GM18870 (cell line): ENCODE measurements at regions not wholly inside any gene's neighbourhood (a gene's known extent, or its start where the extent isn't known, plus 50 kb on each side); places are given as distances from the start of the nearest gene placed in this dataset.

Experiments
- ATAC-seq: cut with Tn5 transposase; IDR thresholded peaks from one replicate; pipeline ENCODE4 v1.9.1; 2021; ENCODE audit warnings: moderate library complexity; ENCODE audit not compliant: unreplicated experiment

- no peak for ATAC-seq
Observed at GRCh38 chr1:68551459-68551858, 54.6 kb upstream of the DEPDC1 start.

DNA sequence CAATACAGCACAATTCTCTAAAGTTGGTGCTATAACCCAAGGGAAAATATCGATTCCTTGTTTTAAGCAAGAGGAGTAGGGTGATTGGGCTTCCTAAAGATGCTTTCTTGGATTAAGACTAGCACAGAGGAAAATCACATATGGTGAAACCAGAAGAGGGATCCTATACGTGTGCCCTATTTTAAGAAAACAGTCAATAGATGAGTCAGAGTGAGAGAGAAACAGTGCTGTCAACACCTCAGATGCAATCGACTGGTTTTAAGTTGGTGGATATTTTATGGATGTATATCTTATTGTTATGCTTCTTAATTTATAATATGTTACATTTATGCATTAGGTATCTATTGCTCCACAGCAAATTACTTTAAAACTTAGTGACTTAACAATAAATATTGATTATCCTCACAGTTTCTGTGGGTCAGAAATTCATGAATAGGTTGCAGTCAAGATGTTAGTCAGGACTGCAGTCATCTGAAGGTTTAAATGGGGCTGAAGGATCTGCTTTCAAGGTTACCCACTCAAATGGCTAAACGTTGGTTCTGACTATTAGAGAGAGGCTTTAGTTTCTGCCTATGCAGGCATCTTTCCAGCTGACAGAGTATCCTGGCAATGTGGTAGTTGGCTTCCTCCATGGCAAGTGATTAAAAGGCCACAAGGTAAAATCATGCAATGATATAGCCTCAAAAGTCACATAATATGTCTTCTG, 61.6 kb upstream of the DEPDC1 start:
- peak; percentile 73 for ATAC-seq

- no peak for ATAC-seq
Observed at GRCh38 chr1:68565923-68566322, 69.0 kb upstream of the DEPDC1 start.

DNA sequence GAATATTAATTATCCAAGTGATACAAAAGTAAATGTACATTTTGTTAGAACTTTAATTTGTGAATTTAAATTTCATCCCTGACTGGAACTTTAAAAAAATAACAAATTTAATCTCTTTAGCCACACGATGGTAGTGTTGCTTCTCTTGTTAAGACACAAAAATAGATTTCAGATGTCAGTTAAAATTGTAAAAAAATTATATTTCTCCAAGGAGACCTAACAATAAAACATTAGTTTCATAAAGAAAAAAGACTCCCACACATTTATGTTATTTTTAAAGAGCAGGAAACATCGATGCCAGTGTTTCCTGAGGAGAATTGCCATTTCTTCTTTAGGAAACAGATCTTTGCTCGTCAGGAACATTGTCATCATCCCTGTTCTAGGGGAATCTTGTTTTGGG, 74.0 kb upstream of the DEPDC1 start:
- ATAC-seq: no peak

DNA sequence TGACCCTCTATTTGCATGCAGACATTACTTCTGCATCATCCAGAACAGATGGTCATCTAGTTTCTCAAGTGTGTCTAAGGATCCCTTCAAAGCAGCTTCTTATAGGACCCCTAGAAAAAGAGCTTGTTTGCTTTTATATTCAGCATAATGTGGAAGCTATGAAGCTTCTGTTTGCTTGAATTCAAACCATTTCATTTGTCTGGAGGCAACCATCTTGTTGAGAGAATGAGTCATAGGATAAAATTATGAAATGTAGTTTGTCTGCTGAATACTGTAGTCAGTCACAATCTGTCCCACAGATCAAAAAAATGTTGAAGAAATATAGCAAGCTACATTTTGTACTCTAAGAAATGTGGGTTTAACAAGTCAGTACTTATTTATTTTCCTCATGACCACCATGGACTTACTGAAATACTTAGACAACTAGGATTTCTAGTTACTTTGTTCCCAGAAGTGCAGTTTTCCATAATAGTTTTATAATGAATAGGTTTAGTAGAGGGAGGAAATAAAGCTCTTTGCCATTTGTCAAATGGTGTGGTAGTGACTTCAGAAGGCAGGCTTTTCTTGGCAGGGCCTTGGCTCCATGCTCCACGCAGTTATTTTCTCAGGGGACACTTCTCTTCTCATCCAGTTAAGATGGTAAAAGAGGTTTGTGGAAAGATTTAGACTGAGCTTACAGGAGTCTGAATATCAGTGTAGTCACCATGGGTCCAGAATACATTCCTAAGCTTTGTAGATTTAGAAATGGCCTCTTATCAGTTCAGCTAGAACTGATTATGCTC, 74.8 kb upstream of the DEPDC1 start:
- ATAC-seq: no peak

DNA sequence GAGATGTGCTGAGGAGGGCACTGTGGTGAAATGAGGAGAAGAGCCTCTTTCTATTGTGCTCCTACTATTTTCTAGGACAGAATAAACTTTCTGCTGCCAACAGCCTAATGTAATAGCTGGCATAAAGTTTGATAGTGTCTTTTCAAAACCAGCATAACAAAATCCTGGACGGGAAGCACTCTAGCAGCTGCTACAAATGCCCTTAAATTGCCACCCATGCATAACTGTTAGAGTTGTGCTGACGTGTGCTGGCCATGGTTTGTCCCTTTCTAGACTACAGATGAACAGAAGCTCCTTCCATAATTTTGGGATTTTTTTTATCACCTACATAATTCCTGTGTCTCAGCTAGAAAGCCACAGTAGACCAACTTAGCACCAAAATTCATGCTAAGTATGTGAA, 88.5 kb upstream of the DEPDC1 start:
- ATAC-seq: no peak

GRCh38 chr1:68586766-68587165, 89.9 kb upstream of the DEPDC1 start:
- no peak for ATAC-seq

DNA sequence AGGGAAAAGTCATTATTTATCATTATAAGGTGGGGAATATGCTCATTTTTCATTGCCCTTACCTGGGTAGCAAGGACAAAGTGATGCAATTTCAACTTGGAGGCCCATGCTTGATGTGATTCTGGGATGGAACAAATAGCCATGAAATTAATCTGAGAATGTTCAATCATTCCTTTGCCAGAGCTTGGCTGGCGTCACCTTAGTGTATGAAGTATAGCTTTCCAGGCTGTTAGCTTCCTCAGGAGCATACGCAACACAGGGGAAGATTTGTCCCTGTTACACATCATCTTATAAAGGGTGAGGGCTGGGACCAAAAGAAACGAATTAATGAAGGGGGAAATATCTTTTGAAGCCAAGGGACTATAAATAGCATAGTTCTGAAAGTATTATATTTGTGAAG, 91.4 kb upstream of the DEPDC1 start:
- ATAC-seq: no peak

GRCh38 chr1:68590473-68590872, 93.6 kb upstream of the DEPDC1 start:
- ATAC-seq: no peak

DNA sequence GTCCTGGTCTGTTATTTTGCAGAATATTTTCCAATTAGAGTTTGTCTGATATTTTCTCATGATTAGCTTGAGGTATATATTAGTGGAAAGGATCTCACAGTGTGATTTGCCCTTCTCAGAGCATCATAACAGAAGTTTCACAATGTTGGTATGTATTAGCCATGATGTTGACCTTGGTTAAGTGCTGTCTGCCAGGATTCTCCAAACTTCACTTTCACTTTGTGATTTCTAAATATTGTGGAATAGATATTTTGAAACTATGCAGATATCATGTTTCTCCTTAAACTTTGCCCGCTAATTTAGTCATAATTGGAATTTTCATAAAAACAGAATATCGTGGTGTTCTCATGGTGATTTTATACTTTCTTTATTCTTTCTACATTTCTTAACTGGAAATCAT, 98.0 kb upstream of the DEPDC1 start:
- ATAC-seq: no peak

DNA sequence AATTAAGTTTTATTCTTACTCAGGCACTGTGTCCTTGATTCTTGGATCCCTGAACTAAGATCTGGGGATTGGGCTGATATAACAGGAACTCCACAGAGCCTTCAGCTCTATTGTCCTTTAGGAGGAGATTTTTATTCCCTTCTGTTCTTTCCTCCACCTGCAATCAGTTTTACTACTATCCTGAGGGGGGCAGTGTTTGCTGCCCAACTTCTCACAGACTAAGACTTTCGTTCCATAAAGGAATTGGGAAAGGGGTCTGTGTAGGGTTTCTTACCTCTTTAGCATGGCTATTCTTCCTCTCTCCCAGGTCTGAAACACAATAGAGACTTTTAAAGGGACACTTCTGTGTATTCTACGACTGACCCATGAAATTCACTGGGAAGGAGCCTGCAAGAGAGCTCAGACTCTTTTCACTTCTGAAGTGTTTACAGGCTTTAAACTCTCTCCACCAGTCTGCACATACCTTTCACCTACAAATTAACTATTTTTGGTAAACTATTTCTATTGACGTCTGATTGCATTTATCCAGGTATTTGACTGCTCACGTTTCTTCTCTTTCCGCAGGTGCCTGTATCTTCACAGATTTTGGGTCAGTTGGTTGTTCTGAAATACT, 103.3 kb upstream of the DEPDC1 start:
- ATAC-seq: no peak

DNA sequence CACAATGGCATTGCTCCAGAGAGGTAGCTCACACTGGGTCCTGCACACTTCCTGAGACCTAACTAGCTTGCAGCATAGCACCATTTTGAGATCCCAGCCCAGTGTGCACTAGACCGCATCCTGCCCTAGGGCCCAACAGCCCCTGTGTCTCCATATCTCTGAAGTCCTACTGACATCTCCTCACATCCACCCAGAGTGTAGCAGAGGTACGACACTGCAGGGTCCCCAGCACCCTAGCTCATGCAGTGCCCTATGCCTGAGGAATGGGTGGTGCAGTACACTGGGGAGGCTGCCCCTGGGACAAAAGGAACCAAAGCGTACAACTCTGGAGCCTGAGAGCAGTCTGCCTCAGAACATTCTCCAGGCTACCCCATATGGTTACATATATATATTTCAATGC, 111.4 kb upstream of the DEPDC1 start:
- ATAC-seq: no peak

DNA sequence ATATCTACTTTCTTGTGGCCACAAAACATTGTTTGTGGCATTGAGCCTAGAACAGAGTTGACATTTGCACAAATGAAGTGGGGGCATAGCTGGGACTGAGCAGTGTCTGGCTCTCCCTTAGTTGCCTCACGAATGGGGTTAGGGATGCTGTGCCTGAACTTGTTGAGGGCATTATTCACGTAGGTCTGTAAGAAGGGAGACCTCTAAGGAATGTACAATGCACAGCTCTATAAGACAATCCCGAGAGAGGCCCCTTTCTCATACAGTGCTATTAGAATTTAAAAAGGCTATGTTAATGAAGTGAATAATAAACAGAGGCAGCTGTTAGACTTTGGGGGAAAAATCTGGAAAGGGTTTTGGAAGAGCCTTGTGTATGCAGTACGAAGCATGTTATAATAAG, 118.4 kb upstream of the DEPDC1 start:
- no peak for ATAC-seq

- ATAC-seq: no peak
Observed at GRCh38 chr1:68617942-68618341, 121.1 kb upstream of the DEPDC1 start.

GRCh38 chr1:68620571-68620970, 123.7 kb upstream of the DEPDC1 start:
- ATAC-seq: no peak

DNA sequence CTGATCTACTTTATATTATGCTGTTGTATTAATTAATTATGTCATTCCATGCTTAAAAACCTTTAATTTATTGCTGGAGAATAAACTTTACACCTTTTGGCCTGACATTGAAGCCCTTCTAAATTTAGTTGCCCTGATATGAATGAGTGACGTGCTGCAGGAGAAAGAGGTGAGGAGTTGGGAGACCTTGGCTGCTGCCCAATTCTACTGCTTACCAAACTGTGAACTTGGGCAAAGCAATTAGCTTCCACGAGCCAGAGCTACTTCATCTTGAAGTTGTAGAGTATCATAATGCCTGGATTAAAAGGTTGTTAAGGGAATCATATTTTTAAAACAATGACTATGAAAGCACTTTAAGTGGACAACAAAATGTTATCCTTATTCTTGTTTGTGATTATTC, 126.8 kb upstream of the DEPDC1 start:
- no peak for ATAC-seq

- ATAC-seq: no peak
Observed at GRCh38 chr1:68624233-68624632, 127.4 kb upstream of the DEPDC1 start.

GRCh38 chr1:68625624-68626023, 128.7 kb upstream of the DEPDC1 start:
- ATAC-seq: no peak

- ATAC-seq: no peak
Observed at GRCh38 chr1:68633141-68633919, 136.4 kb upstream of the DEPDC1 start.

- no peak for ATAC-seq
Observed at GRCh38 chr1:68644504-68644903, 147.6 kb upstream of the DEPDC1 start.

GRCh38 chr1:68651115-68651514, 154.2 kb upstream of the DEPDC1 start:
- no peak for ATAC-seq
